GM21737 (cell line): ENCODE measurements at regions not wholly inside any gene's neighbourhood (a gene's known extent, or its start where the extent isn't known, plus 50 kb on each side); places are given as distances from the start of the nearest gene placed in this dataset.

Experiments used
- ATAC-seq: cut with Tn5 transposase; IDR thresholded peaks from one replicate; pipeline ENCODE4 v1.9.1; 2021; ENCODE audit warnings: mild to moderate bottlenecking, moderate library complexity; ENCODE audit not compliant: unreplicated experiment

- no peak for ATAC-seq
Measured at GRCh38 chr5:101937041-101937440, 359.0 kb downstream of the SLCO4C1 start.

- ATAC-seq: no peak
Measured at GRCh38 chr5:101935086-101935485, 361.0 kb downstream of the SLCO4C1 start.

GRCh38 chr5:101932599-101932998 lies 363.5 kb downstream of the SLCO4C1 start:
- no peak for ATAC-seq

- no peak for ATAC-seq
Measured at GRCh38 chr5:101929628-101930027, 366.5 kb downstream of the SLCO4C1 start.

- ATAC-seq: no peak
Measured at GRCh38 chr5:101917166-101917565, 378.9 kb downstream of the SLCO4C1 start.

GRCh38 chr5:101915554-101915953 lies 380.5 kb downstream of the SLCO4C1 start:
- ATAC-seq: no peak

- no peak for ATAC-seq
Measured at GRCh38 chr5:101904736-101905135, 391.3 kb downstream of the SLCO4C1 start.

- no peak for ATAC-seq
Measured at GRCh38 chr5:101897914-101898313, 398.2 kb downstream of the SLCO4C1 start.

GRCh38 chr5:101894985-101895384 lies 401.1 kb downstream of the SLCO4C1 start:
- ATAC-seq: no peak

- ATAC-seq: no peak
Measured at GRCh38 chr5:101878190-101878589, 417.9 kb downstream of the SLCO4C1 start.

GRCh38 chr5:101877451-101877850 lies 418.6 kb downstream of the SLCO4C1 start:
- ATAC-seq: no peak

GRCh38 chr5:101866473-101866872 lies 429.6 kb downstream of the SLCO4C1 start:
- ATAC-seq: no peak

GRCh38 chr5:101860563-101860962 lies 435.5 kb downstream of the SLCO4C1 start:
- ATAC-seq: no peak

GRCh38 chr5:101860145-101860544 lies 435.9 kb downstream of the SLCO4C1 start:
- no peak for ATAC-seq

GRCh38 chr5:101846496-101846895 lies 449.6 kb downstream of the SLCO4C1 start:
- no peak for ATAC-seq

- no peak for ATAC-seq
Measured at GRCh38 chr5:101843055-101843454, 453.0 kb downstream of the SLCO4C1 start.

- ATAC-seq: no peak
Measured at GRCh38 chr5:101838435-101838834, 457.6 kb downstream of the SLCO4C1 start.

- no peak for ATAC-seq
Measured at GRCh38 chr5:101829255-101829654, 466.8 kb downstream of the SLCO4C1 start.

- ATAC-seq: no peak
Measured at GRCh38 chr5:101811466-101811865, 484.6 kb downstream of the SLCO4C1 start.

- ATAC-seq: no peak
Measured at GRCh38 chr5:101806410-101806809, 489.7 kb downstream of the SLCO4C1 start.

- ATAC-seq: no peak
Measured at GRCh38 chr5:101796427-101796826, 499.7 kb downstream of the SLCO4C1 start.

- no peak for ATAC-seq
Measured at GRCh38 chr5:101788797-101789196, 507.3 kb downstream of the SLCO4C1 start.

- no peak for ATAC-seq
Measured at GRCh38 chr5:101785090-101785489, 511.0 kb downstream of the SLCO4C1 start.
